Astrocyte (in vitro differentiated cells and primary cell): ENCODE measurements at regions not wholly inside any gene's neighbourhood (a gene's known extent, or its start where the extent isn't known, plus 50 kb on each side); places are given as distances from the start of the nearest gene placed in this dataset.

ENCODE experiments used
- DNase-seq: peaks from one replicate; pipeline ENCODE4 v3.0.0-alpha.2; 2010; ENCODE audit warnings: low read depth
- FAIRE-seq: peaks from 2 replicates; lab custom pipeline; 2011; peaks lifted over from hg19 to GRCh38; lab: Jason Lieb, UNC
- H2AFZ ChIP-seq: 2 replicates; pipeline ENCODE4 v1.6.0; 2012; ENCODE audit warnings: low read depth, low read length, inconsistent platforms
- H3K27ac ChIP-seq: 2 replicates; pipeline ENCODE4 v1.5.1; 2011; ENCODE audit warnings: low read depth, low read length, inconsistent platforms
- H3K27me3 ChIP-seq: 2 replicates; pipeline ENCODE4 v1.6.0; 2011; ENCODE audit warnings: low read length, inconsistent platforms; ENCODE audit not compliant: insufficient read depth
- H3K36me3 ChIP-seq: 2 replicates; pipeline ENCODE4 v1.5.1; 2011; ENCODE audit warnings: low read length, inconsistent platforms; ENCODE audit not compliant: insufficient read depth
- H3K4me1 ChIP-seq: 2 replicates; pipeline ENCODE4 v1.5.1; 2011; ENCODE audit warnings: low read length, inconsistent platforms; ENCODE audit not compliant: insufficient read depth
- H3K4me2 ChIP-seq: 2 replicates; pipeline ENCODE4 v1.6.0; 2012; ENCODE audit warnings: low read length, inconsistent platforms
- H3K4me3 ChIP-seq: 2 replicates; pipeline ENCODE4 v1.5.1; 2011; ENCODE audit warnings: low read depth, mild to moderate bottlenecking, low read length, inconsistent platforms; ENCODE audit not compliant: insufficient read depth
- H3K79me2 ChIP-seq: 2 replicates; pipeline ENCODE4 v1.6.0; 2012; ENCODE audit warnings: mild to moderate bottlenecking, low read length, inconsistent platforms; ENCODE audit not compliant: insufficient read depth
- H3K9ac ChIP-seq: 2 replicates; pipeline ENCODE4 v1.6.0; 2012; ENCODE audit warnings: mild to moderate bottlenecking, low read length, inconsistent platforms
- H3K9me3 ChIP-seq: 2 replicates; pipeline ENCODE4 v1.5.1; 2012; ENCODE audit warnings: low read depth, mild to moderate bottlenecking, low read length, inconsistent platforms; ENCODE audit not compliant: insufficient read depth
- H4K20me1 ChIP-seq: 2 replicates; pipeline ENCODE4 v1.6.0; 2012; ENCODE audit warnings: low read length, inconsistent platforms; ENCODE audit not compliant: insufficient read depth
- H3K27ac Mint-ChIP-seq: one replicate; pipeline ENCODE4 v1.8.0; 2021; ENCODE audit warnings: mild to moderate bottlenecking, mixed read lengths; ENCODE audit not compliant: unreplicated experiment
- H3K27me3 Mint-ChIP-seq: one replicate; pipeline ENCODE4 v1.8.0; 2021; ENCODE audit warnings: low read depth, mixed read lengths; ENCODE audit not compliant: unreplicated experiment
- H3K36me3 Mint-ChIP-seq: one replicate; pipeline ENCODE4 v1.8.0; 2021; ENCODE audit warnings: low read depth, mixed read lengths; ENCODE audit not compliant: unreplicated experiment
- H3K4me1 Mint-ChIP-seq: one replicate; pipeline ENCODE4 v1.8.0; 2021; ENCODE audit warnings: low read depth, mixed read lengths; ENCODE audit not compliant: unreplicated experiment
- H3K4me3 Mint-ChIP-seq: one replicate; pipeline ENCODE4 v1.8.0; 2021; ENCODE audit warnings: mild to moderate bottlenecking, moderate library complexity, mixed read lengths; ENCODE audit not compliant: unreplicated experiment
- H3K9me3 Mint-ChIP-seq: one replicate; pipeline ENCODE4 v1.8.0; 2021; ENCODE audit warnings: mild to moderate bottlenecking, mixed read lengths; ENCODE audit not compliant: unreplicated experiment
- EZH2 ChIP-seq: IDR thresholded peaks from 2 replicates; pipeline ENCODE4 v1.6.1; 2012; ENCODE audit warnings: mild to moderate bottlenecking, low read length, inconsistent platforms; ENCODE audit not compliant: insufficient read depth
- TF ChIP-seq, protein P1 (sequence below): IDR thresholded peaks from 2 replicates; pipeline ENCODE4 v1.5.1; 2011; ENCODE audit warnings: low read depth, mild to moderate bottlenecking, inconsistent platforms, low read length, moderate library complexity; ENCODE audit not compliant: insufficient read depth

DNA sequence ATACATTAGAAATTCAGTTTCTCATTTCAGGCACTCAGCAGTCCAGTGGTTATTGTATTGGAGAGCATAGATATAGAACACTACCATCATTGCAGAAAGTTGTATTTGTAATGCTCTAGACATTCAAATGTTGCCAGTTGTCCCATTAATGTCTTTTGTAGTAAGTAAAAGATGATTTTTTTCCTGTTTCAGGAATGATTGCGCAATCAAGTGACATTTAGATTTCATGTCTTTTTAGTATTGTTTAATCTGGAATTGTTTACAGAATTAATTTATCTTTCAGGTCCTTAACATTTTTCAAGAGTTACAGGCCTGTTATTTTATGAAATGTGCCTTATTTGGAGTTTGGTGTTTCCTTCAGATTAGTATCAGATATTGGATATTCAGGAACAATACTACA lies 134.7 kb downstream of the MSTN start:
- FAIRE-seq = no peak
- H3K4me1 ChIP-seq = no peaks in the 10 kb centered on the region
- H3K27me3 Mint-ChIP-seq = peaks cover 6% of the 10 kb centered on the region

More for the DNA sequence above, 134.7 kb downstream of the MSTN start:
- Histone ChIP-seq H3K9me3 (no peaks in the 10 kb centered on the region), H3K27ac (no peak overlapping the region), H4K20me1 (no peaks in the 10 kb centered on the region), H3K27me3 (no peaks in the 10 kb centered on the region), H2AFZ (no peak overlapping the region), H3K79me2 (no peaks in the 10 kb centered on the region), H3K4me3 (no peak overlapping the region), H3K4me2 (no peak overlapping the region), H3K9ac (no peak overlapping the region), H3K36me3 (no peaks in the 10 kb centered on the region)
- no peak for DNase-seq
- Mint-ChIP-seq H3K4me3 (no peak overlapping the region), H3K36me3 (no peaks in the 10 kb centered on the region), H3K27ac (no peak overlapping the region), H3K9me3 (peaks cover 2% of the 10 kb centered on the region), H3K4me1 (no peaks in the 10 kb centered on the region)
- no peak for TF ChIP-seq EZH2
- TF ChIP-seq, protein P1, sequence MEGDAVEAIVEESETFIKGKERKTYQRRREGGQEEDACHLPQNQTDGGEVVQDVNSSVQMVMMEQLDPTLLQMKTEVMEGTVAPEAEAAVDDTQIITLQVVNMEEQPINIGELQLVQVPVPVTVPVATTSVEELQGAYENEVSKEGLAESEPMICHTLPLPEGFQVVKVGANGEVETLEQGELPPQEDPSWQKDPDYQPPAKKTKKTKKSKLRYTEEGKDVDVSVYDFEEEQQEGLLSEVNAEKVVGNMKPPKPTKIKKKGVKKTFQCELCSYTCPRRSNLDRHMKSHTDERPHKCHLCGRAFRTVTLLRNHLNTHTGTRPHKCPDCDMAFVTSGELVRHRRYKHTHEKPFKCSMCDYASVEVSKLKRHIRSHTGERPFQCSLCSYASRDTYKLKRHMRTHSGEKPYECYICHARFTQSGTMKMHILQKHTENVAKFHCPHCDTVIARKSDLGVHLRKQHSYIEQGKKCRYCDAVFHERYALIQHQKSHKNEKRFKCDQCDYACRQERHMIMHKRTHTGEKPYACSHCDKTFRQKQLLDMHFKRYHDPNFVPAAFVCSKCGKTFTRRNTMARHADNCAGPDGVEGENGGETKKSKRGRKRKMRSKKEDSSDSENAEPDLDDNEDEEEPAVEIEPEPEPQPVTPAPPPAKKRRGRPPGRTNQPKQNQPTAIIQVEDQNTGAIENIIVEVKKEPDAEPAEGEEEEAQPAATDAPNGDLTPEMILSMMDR = no peak
